ENCODE measurements at regions not wholly inside any gene's neighbourhood (a gene's known extent, or its start where the extent isn't known, plus 50 kb on each side); places are given as distances from the start of the nearest gene placed in this dataset.

- no peak for DNase-seq
Measured at GRCh38 chr3:182606905-182607504, 186.3 kb upstream of the ATP11B start.

- no peak for DNase-seq
Measured at GRCh38 chr3:182608832-182609231, 184.5 kb upstream of the ATP11B start.

- no peak for DNase-seq
Measured at GRCh38 chr3:182609575-182610156, 183.6 kb upstream of the ATP11B start.

- no peak for DNase-seq
Measured at GRCh38 chr3:182612332-182612731, 181.0 kb upstream of the ATP11B start.

GRCh38 chr3:182617500-182617899, 175.8 kb upstream of the ATP11B start:
- DNase-seq = no peak

GRCh38 chr3:182618085-182618732, 175.1 kb upstream of the ATP11B start:
- peak; percentile 42 for DNase-seq

GRCh38 chr3:182618981-182619591, 174.2 kb upstream of the ATP11B start:
- DNase-seq = no peak

- no peak for DNase-seq
Measured at GRCh38 chr3:182620723-182621434, 172.4 kb upstream of the ATP11B start.

- DNase-seq = no peak
Measured at GRCh38 chr3:182621435-182622240, 171.7 kb upstream of the ATP11B start.

- no peak for DNase-seq
Measured at GRCh38 chr3:182622241-182622545, 171.1 kb upstream of the ATP11B start.

- no peak for DNase-seq
Measured at GRCh38 chr3:182626484-182627467, 166.5 kb upstream of the ATP11B start.

- no peak for DNase-seq
Measured at GRCh38 chr3:182628531-182628930, 164.8 kb upstream of the ATP11B start.

GRCh38 chr3:182629521-182629920, 163.8 kb upstream of the ATP11B start:
- DNase-seq = no peak

- DNase-seq = no peak
Measured at GRCh38 chr3:182631183-182632076, 161.9 kb upstream of the ATP11B start.

- no peak for DNase-seq
Measured at GRCh38 chr3:182632077-182632393, 161.3 kb upstream of the ATP11B start.

- DNase-seq = no peak
Measured at GRCh38 chr3:182633186-182633585, 160.1 kb upstream of the ATP11B start.

GRCh38 chr3:182636646-182637045, 156.7 kb upstream of the ATP11B start:
- DNase-seq = no peak

- no peak for DNase-seq
Measured at GRCh38 chr3:182637350-182638110, 155.8 kb upstream of the ATP11B start.

GRCh38 chr3:182644013-182644412, 149.3 kb upstream of the ATP11B start:
- DNase-seq = no peak

All from NCI-H1694 treated with DMSO at 0.1 percent for 48 hours (cell line).